HG02571 (cell line): ENCODE measurements at regions not wholly inside any gene's neighbourhood (a gene's known extent, or its start where the extent isn't known, plus 50 kb on each side); places are given as distances from the start of the nearest gene placed in this dataset.
"Not testable (repeated sequence)": the region's sequence is repeated elsewhere in the genome, so short reads cannot be mapped to it uniquely, and the experiment has no call there.

Experiments
- ATAC-seq: cut with Tn5 transposase; IDR thresholded peaks from one replicate; pipeline ENCODE4 v1.9.1; 2021; ENCODE audit warnings: mild to moderate bottlenecking, moderate library complexity; ENCODE audit not compliant: unreplicated experiment

DNA sequence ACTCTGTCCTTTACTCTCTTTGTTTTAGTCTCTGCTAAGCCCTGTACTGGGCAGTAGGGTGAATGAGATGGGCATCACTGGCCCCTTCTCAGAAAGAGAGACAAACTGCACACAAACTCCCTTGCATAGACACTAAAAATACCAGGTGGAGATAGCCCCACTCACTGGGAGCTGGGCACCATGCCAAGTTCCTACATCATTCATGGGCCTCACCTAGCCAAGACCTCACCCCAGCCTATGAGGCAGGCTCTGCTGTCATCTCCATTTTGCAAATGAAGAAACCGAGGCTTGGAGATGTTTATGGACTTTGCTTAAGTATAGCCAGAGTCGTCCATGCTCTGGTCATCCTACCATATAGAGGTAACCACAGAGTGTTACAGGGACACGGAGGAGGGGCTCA lies 499.8 kb upstream of the CDH11 start:
- no peak for ATAC-seq

DNA sequence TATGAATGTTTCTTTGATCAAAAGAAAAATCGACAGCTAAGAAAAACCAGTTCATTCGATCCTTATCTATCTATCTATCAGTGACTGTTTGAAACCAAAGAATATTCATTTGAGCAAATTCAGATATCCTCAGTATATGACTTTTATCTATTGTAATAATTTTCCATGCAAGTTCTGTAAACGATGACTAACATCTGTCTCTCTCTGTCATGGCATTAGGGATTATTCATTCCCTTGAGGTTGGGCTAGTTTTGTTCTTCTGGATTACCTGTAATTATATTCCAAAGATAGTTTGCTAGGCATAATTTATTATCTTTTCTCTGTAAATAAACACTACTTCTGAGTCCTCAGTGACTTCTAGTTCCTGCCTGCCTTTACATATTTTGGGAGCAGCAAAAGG lies 497.7 kb upstream of the CDH11 start:
- ATAC-seq: no peak

DNA sequence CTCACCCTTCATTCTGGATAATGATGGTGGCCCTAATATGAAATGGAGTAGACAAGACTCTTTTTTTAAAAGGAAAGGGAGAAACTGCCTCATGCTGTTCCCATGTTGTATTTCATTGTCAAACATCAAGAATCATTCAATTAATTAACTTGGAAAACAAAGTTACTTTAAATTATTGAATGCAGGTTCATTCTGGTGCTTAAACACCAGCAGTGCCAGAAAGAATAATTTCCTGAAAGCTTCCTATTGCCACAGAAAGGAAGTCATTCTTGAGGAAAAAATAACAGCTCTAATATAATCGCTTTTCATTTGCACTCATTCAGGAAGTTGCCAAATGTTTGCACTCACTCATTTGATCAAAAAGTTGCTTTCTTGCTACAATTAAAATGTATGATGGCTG lies 497.1 kb upstream of the CDH11 start:
- no peak for ATAC-seq

DNA sequence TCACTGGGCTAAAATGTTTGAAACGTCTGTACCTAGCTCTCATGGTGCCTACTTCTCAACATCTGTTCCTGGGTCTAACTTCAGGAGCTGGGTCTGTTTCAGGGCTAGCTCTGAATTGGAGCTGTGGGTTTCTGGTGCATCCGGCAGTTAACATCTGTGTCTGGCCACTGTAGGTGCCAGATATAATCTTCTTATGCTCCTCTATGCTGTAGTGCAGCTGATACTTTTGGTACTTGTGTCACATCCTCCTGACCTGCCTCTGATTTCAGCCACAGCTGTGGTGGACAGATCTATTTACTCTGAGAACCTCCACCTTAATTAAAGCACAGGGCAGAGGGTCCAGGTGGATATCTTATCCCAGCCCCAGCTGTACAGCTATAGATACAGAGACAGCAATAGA lies 496.5 kb upstream of the CDH11 start:
- ATAC-seq: no peak

DNA sequence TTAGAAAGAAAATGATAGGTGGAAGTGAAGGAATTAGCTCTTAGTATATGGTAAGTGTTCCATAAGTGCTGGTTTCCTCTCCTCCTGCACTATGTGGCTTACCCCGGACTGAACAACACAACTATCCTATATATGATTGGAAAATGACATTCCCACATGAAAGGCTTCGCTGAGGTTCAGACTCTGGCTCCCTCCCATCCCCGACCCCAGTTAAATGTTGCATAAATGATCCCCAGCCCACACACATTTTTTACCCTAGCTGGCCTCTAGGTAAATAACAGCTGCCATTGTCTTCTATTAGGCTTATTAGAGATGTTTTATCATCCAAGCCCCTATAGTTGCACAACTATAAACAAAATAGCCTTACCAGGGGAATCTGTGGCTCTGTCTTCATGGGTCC lies 495.6 kb upstream of the CDH11 start:
- no peak for ATAC-seq

DNA sequence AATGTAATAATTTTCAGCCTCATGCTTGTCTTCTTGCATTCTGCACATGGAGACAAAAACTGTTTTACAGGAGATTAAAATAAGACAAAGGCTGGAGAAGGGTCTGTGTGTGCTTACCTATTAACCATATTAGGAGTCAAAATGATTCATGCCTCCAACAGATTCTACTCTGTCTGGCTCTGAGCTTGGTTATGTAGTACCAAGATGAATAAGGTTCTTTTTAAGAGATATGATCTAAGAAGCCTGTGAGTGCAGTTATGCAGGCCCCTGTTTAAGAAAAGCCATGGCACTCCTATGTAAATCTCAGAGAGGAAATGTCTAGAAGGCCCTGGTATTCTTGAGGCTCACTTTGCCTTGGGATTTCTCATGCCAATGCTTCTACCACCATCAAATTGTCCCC lies 486.6 kb upstream of the CDH11 start:
- ATAC-seq: no peak

DNA sequence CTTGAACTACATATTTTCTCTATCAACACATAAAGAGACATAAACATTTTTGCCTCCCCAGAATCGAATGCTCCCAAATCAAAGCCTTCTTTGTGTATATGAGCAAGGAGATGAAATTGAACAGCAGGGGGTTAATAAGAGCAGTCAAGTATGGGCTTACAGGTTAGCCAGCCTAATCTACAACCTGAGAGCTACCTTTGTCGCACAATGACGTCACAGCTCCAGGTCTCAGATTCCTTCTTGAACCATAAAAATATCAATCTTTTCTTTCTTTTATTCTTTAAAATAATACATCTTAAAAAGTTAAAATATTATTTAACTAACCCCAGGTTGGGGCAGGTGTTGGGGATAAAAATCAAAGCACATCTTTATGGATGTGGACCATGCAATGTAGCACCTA lies 482.9 kb upstream of the CDH11 start:
- ATAC-seq: no peak

DNA sequence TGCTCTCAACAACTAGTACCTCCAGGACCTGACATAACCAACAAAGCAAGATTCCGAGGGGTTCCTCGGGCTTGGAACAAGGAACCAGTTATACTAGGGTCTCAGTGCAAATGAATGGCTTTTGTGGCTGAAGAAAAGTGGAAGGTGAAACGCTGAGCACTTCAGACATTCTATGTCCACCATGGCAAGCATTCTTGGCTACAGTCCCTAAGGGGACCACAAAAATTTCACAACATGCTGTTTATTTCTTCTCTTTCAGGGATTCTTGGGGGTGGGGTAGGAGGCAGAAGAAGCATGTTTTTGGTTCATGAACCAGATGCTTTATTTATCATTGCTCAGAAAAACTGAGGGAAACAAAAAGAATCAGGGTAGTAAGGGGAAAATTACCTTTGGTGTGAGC lies 479.9 kb upstream of the CDH11 start:
- ATAC-seq: no peak

DNA sequence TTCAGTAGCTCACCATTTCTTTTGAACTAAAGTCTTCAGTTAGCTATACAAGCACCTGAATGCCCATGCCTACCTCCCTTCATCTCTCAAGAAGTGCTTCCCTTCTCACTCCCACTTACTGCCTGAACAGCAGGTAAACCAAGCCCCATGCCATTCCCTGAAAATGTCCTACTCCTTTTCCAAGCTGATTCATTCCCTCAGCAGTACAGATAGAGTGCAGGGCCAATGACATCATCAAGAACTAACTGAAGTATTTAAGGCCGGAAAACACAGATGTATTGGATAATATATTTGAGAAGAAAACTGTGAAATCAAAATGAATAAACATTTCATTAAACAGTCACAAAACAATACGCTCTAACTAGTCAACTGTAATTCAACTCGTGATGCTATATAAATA lies 478.8 kb upstream of the CDH11 start:
- ATAC-seq: no peak

DNA sequence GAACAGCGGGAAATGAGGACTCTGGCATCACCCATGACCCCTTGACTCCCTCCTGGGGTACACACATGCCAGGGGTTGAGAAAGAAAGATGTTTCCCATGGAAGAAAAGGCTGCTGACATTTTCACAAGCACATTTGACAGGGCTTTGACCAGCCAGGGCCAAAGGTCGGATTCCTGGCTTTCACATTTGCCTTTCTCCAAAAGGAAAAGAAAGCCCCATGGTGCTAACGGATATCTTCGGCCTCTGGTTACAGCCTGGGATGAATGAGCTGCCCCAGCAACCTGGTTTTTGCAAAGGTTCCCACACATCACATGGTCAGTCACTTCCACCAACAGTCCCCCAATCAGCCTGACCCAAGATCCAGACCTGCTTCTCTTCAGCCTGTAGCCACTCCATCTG lies 478.2 kb upstream of the CDH11 start:
- no peak for ATAC-seq

DNA sequence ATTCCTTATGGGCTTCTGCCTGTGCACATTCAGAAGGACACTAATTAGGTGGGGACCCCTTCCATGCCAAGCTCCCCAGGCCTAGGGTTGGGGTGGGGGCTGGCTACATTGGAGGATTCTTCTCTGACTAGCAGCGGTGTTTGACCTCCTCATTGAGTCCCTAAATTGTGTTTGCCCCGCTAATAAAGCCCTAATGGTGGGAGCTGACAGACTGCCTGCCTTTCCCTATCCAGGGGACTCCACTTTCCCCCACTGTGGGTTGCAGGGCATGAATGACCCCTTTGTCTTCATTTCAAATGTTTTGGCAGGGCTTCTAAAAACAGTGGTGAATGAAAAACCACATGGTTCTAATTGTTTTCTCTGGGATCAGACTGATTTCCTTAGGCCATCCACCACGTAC lies 476.8 kb upstream of the CDH11 start:
- no peak for ATAC-seq

DNA sequence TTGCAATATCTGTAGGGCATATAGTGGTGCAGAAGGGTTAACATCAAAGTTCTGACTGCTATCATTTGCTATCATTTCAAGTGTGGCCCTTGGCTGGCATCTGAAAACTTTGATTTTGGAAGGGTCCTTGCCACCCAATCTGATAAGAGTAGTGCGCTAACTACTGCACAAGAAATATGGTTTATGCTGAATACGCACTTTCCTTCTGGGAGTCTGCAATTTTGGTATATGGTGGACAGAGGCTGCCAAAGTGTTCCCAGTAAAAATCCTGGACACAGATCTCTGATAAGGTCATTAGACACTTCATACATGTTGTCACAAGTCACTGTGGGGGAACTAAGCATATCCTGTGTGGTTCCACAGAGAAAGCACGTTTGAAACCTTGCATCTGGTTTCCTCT lies 461.6 kb upstream of the CDH11 start:
- ATAC-seq: no peak

DNA sequence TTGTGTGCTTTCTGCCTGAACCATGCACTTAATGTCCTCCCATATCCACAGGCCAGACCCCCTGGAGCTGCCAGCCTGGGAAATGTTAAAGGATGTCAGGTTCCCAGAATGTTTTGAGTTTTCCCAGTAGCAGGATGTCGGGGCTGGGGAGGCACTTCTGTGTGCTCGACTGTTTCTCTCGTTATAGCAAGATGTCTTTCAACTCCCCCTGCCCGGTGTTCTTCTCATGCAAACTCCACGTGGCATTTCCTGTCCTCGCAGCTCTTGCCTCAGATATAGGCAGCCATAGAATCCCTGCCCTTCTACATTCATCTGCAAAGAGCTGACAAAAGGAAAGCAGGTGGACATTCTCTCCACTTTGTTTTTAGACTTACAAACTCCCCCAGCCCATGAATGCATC lies 457.2 kb upstream of the CDH11 start:
- no peak for ATAC-seq

DNA sequence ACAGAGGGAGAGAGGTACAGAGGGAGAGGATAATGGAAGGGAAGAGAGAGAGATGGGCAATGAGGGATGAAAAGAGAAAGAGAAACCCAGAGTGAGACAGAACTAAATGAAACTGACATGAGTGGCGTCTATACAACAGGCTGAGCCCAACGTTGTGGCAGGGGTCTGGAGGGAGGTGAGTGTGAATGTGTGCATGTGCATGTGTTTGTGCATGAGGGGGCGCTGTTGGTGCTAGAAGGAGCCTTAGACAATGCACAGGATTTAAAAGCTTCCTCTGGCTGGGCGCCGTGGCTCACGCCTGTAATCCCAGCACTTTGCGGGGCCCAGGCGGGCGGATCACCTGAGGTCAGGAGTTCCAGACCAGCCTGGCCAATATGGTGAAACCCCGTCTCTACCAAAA lies 454.8 kb upstream of the CDH11 start:
- no peak for ATAC-seq

DNA sequence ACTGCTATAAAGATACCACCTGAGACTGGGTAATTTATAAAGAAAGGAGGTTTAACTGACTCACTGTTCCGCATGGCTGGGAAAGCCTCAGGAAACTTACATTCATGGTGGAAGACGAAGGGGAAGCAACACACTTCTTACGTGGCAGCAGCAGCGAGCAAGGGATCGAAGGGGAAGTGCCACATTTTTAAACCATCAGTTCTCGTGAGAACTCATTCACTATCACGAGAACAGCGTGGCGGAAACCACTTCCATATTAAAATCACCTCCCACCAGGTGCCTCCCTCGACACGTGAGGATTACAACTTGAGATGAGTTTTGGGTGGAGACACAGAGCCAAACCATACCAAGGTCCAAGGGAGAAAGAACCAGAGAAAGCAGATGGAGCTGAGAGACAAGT lies 454.3 kb upstream of the CDH11 start:
- no peak for ATAC-seq

DNA sequence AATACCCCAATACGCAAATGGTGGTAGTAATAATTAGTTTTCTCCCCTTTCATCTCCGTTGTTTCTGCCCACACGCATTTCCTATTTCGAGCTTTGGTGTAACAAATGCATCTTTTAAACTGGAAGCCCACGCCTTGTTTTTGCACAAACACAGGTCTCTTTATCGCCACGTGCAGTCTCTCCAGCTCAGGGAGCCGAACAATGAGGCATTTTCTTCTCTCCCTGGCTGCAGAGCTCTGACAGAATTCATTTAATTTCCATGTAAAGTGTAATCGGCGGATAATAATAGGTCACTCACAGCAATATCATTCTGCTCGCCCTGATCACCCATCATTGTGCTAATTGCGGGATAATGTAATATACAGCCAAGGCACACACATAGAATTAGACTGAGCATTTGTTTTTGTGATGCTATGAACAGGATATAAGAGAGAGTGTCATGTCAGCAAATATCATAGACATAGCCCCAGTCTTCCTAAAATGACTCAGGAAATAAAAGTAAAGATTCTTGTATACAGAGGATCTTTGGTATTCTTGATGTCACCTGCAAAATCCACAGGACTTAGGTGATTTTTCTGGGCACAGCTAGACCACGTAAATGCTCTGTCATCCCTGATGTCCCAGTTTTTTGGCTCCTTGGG lies 452.6 kb upstream of the CDH11 start:
- ATAC-seq: no peak

DNA sequence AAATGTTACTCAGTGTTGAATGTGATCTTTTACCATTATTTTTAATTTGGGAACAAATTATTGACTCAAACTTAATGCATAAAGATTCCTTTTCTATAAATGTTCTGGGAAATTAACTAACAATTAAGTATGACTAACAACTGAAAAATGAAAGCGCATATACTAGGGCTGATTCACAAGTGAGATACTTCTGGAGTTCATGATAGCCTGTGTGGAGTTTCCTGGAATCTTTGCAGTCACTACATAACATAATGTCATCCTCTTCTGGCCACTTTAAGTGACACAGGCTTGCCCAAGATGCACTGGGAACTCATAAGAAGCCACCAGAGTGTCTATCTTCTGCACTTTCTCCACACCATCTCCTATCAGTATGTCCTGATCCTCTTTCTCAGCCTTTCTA lies 450.3 kb upstream of the CDH11 start:
- ATAC-seq: no peak

DNA sequence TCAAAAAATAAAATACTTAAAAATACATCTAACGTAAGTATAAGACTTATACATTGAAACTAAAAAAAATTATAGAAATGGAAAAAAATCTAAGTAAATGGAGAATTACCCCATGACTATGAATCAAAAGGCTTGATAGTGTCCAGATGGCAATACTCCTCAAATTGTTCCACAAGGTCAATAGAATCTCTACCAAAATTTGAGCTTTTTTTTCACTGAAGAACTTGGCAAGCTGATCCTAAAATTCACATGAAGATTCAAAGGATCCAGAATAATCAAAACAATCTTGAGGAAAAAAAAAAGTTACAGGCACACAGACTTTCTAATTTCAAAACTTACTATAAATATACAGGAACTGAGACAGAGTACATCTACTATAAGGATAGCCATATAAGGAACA lies 448.4 kb upstream of the CDH11 start:
- no peak for ATAC-seq

DNA sequence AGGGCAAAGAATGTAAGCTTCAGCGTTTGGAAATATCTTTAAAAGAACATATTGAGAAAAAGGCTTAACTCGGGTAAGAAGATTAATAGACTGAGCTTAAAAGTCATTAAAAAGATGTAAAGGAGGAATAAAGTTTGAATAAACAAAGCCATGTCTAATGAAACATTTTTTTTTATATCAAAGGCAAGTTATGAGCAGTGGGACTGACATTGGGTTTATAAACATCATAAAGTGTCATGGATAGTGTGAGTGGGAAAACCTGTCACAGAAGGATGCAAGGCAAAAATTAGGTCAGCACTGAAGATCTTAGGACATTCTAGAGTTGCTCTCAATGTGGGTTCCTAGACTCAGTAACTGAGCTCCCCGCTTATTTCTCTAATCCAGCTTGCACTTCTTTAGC lies 438.0 kb upstream of the CDH11 start:
- no peak for ATAC-seq

DNA sequence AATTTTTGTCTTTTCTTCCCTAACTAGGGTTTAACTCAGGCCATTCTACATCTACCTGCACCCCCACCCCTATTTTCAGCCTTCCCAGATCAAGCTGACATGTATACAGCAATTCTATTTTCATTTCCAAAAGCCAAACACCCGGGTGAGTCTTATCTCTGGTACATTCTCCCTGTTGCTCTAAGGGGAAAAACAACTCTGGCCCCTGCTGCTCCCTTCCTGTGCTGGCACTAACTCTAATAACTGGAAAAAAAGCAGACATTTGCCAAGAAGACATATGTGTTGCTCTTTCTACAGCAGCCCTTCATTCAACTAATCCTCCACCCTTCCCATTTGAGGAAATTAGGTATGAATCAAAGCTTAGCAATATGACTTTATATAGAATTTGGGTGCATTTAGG lies 427.8 kb upstream of the CDH11 start:
- ATAC-seq: not testable (repeated sequence)

DNA sequence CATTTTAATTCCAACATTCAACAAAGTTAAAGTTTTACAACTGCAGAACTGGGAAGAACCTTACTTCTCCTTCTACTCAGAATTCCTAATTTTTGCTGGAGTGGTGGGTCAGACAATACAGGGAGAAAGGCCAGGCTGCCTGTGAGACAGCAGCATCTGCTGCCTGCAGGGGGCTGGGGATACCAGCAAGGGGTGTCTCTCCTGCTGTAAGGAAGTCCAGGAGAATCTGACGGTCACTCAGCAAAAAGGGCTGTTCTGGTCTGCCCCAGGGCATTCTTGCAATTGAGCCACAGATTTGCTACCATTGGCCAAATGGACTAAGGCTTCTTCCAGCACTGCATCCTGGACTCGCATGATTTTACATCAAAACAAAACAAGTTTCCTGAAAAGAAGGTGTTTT lies 426.6 kb upstream of the CDH11 start:
- no peak for ATAC-seq

DNA sequence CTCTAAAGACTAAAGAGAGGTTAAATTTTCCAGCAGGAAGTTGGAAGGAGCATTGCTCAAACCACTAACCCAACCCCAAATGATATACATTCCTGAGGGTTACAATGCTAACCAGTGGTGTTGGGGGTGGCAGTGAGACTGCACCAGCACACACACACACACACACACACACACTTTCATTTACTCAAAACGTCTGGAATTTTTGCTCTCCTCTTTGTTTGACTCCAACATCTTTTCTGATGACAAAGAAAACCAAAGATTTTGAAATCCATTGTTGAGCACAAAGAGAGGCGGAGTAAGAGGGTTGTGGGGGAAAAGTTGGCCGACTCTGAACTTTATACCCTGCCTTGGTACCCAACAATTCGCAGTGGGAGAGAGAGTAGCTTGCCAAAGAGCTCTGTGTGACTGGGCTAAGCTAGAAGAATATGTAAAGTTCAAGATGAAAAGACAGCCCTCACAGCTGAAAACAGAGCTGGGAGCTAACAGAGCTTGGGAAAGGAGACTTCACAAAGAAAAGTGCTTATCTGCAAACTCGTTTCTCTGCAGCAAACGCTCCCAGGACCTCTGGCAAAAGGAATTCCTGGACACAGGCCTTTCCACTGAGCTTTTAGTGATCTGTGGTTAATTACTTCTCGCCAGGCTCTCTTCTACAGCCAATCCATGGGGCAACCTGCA lies 426.0 kb upstream of the CDH11 start:
- ATAC-seq: no peak

DNA sequence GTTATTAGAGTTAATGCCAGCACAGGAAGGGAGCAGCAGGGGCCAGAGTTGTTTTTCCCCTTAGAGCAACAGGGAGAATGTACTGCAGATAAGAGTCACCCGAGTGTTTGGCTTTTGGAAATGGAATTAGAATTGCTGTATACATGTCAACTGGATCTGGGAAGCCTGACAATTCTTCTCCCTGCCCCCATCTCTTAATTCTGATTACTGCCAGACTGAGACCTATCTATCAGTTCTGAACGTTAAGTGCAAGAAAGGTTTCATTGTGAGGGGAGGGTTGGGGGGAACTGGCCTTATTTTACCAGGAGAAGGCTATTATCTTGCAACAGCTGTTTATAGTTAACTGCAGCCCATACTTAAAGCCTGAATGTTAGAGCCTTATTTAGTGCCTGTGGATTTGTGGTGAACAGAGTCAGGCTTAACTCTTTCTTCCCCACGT lies 424.5 kb upstream of the CDH11 start:
- no peak for ATAC-seq
